GM12878 (cell line): ENCODE measurements at regions not wholly inside any gene's neighbourhood (a gene's known extent, or its start where the extent isn't known, plus 50 kb on each side); places are given as distances from the start of the nearest gene placed in this dataset.

ENCODE experiments used
- ATAC-seq: fragments of 200-7000 bp; cut with Tn5 transposase; 3 replicates; pipeline ENCODE4 v1.9.1; 2020; ENCODE audit warnings: mild to moderate bottlenecking, moderate library complexity
- BruUV-seq: library from RNA; stranded (reverse); fragments of 400-500 nt; replicated peaks from 2 replicates; lab custom pipeline; 2021; lab: Mats Ljungman, UMichigan
- CTCF ChIA-PET: fragments of 300-600 bp; sonication (Branson Sonifier 250); formaldehyde crosslinking; extraction: SDS; loops from one replicate; lab custom pipeline; 2021; ENCODE audit warnings: inconsistent platforms; lab: Yijun Ruan, JAX
- POLR2A ChIA-PET: fragments of 350-600 bp; formaldehyde crosslinking; extraction: SDS; loops from one replicate; lab custom pipeline; 2021; ENCODE audit warnings: inconsistent platforms; lab: Charles Lee
- RAD21 ChIA-PET: fragments of 300-600 bp; sonication (Branson Sonifier 250); formaldehyde crosslinking; loops from one replicate; lab custom pipeline; 2023; ENCODE audit warnings: antibody characterized with exemption; ENCODE audit not compliant: unreplicated experiment; lab: Charles Lee
- SMC1A ChIA-PET: fragments of 300-600 bp; sonication (Branson Sonifier 250); formaldehyde crosslinking; loops from one replicate; lab custom pipeline; 2023; ENCODE audit not compliant: unreplicated experiment, uncharacterized antibody; lab: Charles Lee
- DNase-seq: peaks from one replicate; pipeline ENCODE4 v3.0.0-alpha.2; 2011; ENCODE audit warnings: low read depth, low spot score
- FAIRE-seq: peaks from 3 replicates; lab custom pipeline; 2011; peaks lifted over from hg19 to GRCh38; lab: Jason Lieb, UNC
- H2AFZ ChIP-seq: 2 replicates; pipeline ENCODE4 v1.6.0; 2011; ENCODE audit warnings: low read depth, low read length, control low read depth; ENCODE audit not compliant: control insufficient read depth
- H3K27ac ChIP-seq: 2 replicates; pipeline ENCODE4 v1.5.1; 2011; ENCODE audit warnings: control low read depth; ENCODE audit not compliant: control insufficient read depth, insufficient read depth
- H3K27me3 ChIP-seq, 2 experiments: replicated peaks in 1 of 2; 2 replicates each; pipeline versions ENCODE4 v1.6.0 to v1.6.1; 2011; ENCODE audit warnings: low read length in 1 of 2; ENCODE audit not compliant: control insufficient read depth in 2 of 2, insufficient read depth in 2 of 2
- H3K36me3 ChIP-seq, 2 experiments: 2 replicates each; pipeline ENCODE4 v1.5.1; 2011; ENCODE audit warnings: low read length in 1 of 2; ENCODE audit not compliant: control insufficient read depth in 2 of 2, insufficient read depth in 2 of 2
- H3K4me1 ChIP-seq: 2 replicates; pipeline ENCODE4 v1.6.1; 2011; ENCODE audit warnings: mild to moderate bottlenecking, low read length, moderate library complexity, mixed read lengths; ENCODE audit not compliant: control insufficient read depth, insufficient read depth
- H3K4me2 ChIP-seq: 2 replicates; pipeline ENCODE4 v1.6.0; 2011; ENCODE audit warnings: control low read depth; ENCODE audit not compliant: control insufficient read depth, insufficient read depth
- H3K4me3 ChIP-seq: fragments of 200-600 bp; sonication (generic); 2 replicates; pipeline ENCODE4 v1.5.1; 2016
- H3K79me2 ChIP-seq: 2 replicates; pipeline ENCODE4 v1.6.0; 2011; ENCODE audit warnings: low read length; ENCODE audit not compliant: control insufficient read depth, insufficient read depth
- H3K9ac ChIP-seq: 2 replicates; pipeline ENCODE4 v1.8.0; 2011; ENCODE audit warnings: low read length, control low read depth, mixed read lengths; ENCODE audit not compliant: control insufficient read depth, insufficient read depth
- H3K9me3 ChIP-seq: replicated peaks from 3 replicates; pipeline ENCODE4 v1.5.1; 2011; ENCODE audit warnings: mild to moderate bottlenecking, low read length; ENCODE audit not compliant: control insufficient read depth, insufficient read depth
- H4K20me1 ChIP-seq: 2 replicates; pipeline ENCODE4 v1.6.0; 2011; ENCODE audit not compliant: control insufficient read depth, insufficient read depth
- BHLHE40 ChIP-seq, 2 experiments: fragments of 450-650 bp in 1 of 2; IDR thresholded peaks; 2 replicates each; pipeline ENCODE4 v1.6.1; 2011 to 2017; ENCODE audit warnings: low read depth in 2 of 2, borderline replicate concordance in 1 of 2, improper control_type of control experiment in 1 of 2, low read length in 1 of 2, mild to moderate bottlenecking in 1 of 2
- CHD1 ChIP-seq: IDR thresholded peaks from 2 replicates; pipeline ENCODE4 v1.6.1; 2012; ENCODE audit warnings: low read depth, low read length, improper control_type of control experiment
- SIX5 ChIP-seq: IDR thresholded peaks from 2 replicates; pipeline ENCODE4 v1.6.1; 2011; ENCODE audit warnings: mild to moderate bottlenecking, low read depth, low read length, moderate library complexity; ENCODE audit not compliant: severe bottlenecking
- SMC3 ChIP-seq: IDR thresholded peaks from 2 replicates; pipeline ENCODE4 v1.6.1; 2011; ENCODE audit warnings: low read length, improper control_type of control experiment, borderline replicate concordance
- STAT1 ChIP-seq: fragments of 450-650 bp; conservative IDR thresholded peaks from 2 replicates; pipeline ENCODE4 v1.6.1; 2014; ENCODE audit warnings: antibody characterized with exemption, mild to moderate bottlenecking
- SUZ12 ChIP-seq: fragments of 200-600 bp; sonication (generic); IDR thresholded peaks from one replicate; pipeline ENCODE4 v1.6.1; 2018; ENCODE audit warnings: antibody characterized with exemption, mild to moderate bottlenecking; ENCODE audit not compliant: unreplicated experiment
- ZNF207 ChIP-seq: fragments of 450-650 bp; IDR thresholded peaks from 2 replicates; pipeline ENCODE4 v1.6.1; 2014; ENCODE audit warnings: antibody characterized with exemption, mild to moderate bottlenecking, borderline replicate concordance
- ZNF217 ChIP-seq: fragments of 450-650 bp; IDR thresholded peaks from 2 replicates; pipeline ENCODE4 v1.6.1; 2017; ENCODE audit warnings: antibody characterized with exemption, mild to moderate bottlenecking
- WGBS: methylation state at CpG from one replicate; pipeline ENCODE4 v1.1.6; 2016; ENCODE audit warnings: low lambda C conversion rate; ENCODE audit not compliant: insufficient replicate concordance, insufficient coverage; ENCODE audit errors: missing lambda C conversion rate; 5-methylcytosine and 5-hydroxymethylcytosine counted together
- in situ Hi-C: fragments of 300-500 bp; cut with MboI; formaldehyde crosslinking; loops from 9 replicates; pipeline ENCODE4 v1.14.3; 2018; ENCODE audit warnings: mixed read lengths
- intact Hi-C: fragments of 100-400 bp; cut with micrococcal nuclease; formaldehyde crosslinking; loops from one replicate; pipeline ENCODE4 v1.14.2; 2022; ENCODE audit not compliant: unreplicated experiment
- TF ChIP-seq, protein P1 (sequence below): IDR thresholded peaks from 2 replicates; pipeline ENCODE4 v1.6.1; 2012; ENCODE audit warnings: low read depth, low read length, improper control_type of control experiment
- TF ChIP-seq, protein P2 (sequence below): fragments of 450-650 bp; formaldehyde crosslinking; IDR thresholded peaks from 2 replicates; pipeline ENCODE4 v1.4.0; 2022; ENCODE audit warnings: mild to moderate bottlenecking, moderate library complexity
- TF ChIP-seq, protein P3 (sequence below): fragments of 450-650 bp; IDR thresholded peaks from 2 replicates; pipeline ENCODE4 v1.6.1; 2014; ENCODE audit warnings: mild to moderate bottlenecking

DNA sequence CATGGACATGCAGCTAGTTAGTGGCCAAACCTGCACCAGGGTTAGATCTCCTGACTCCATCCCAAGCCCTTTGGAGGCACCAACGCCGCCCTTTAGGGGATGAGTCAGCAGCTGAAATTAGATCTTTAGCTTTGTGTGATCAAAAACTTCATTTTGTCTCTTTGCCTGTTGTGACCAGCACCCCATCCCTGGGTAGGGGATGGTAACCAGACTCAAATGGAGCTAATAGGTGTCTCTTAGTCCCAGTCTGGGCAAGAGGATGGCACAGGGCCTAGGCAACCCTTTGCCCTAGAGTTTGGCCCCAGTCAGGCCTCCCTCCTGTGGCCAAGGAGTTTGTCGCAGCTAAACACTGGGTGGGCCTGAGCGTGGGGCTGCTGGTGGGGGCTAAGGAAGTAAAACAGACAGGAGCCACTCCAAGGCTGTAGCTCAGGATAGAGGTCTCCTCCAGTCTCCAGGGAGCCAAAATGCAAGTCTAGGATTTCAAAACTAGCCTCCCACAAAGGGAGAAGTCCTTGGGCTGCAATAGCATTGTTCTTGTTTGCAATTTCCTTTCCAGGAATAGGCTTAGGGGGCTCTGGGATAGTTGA is 105.1 kb downstream of the CPN2 start:
- H4K20me1 ChIP-seq, result no peaks in the 10 kb centered on the region
- no peaks in the 10 kb centered on the region for H3K79me2 ChIP-seq
- no peaks in the 10 kb centered on the region for H3K4me1 ChIP-seq
- no peaks in the 10 kb centered on the region for H3K9me3 ChIP-seq
- H3K27me3 ChIP-seq, result peaks cover 10 to 14% of the 10 kb centered on the region in 2 experiments; a peak in 3 of 4 replicates
- no peak overlapping the region for H3K9ac ChIP-seq
- in situ Hi-C loops (no loop called here), intact Hi-C loops (loop anchor here (1.0 kb wide), 1 partner anchor 16 kb away; no protein-coding TSS in a partner anchor)
- no peak overlapping the region for H3K27ac ChIP-seq
- FAIRE-seq, result no peak
- ChIA-PET CTCF (no interaction called here), SMC1A (no interaction called here), POLR2A (no interaction called here), RAD21 (no interaction called here)
- WGBS, result 38% methylated on average over 4 of the region's 4 CpGs
- ATAC-seq, result no peak; the same call in 2 of the 3 replicates
- no peak for TF ChIP-seq SIX5
- no peak for TF ChIP-seq BHLHE40 (IDR thresholded peaks at IDR 0.05; ENCODE audit: borderline replicate concordance in 1 of 2, low read depth in 2 of 2, low read length in 1 of 2)
- TF ChIP-seq SUZ12, result no peak
- TF ChIP-seq SMC3, result no peak
- no peak for DNase-seq
- no peak overlapping the region for H3K4me3 ChIP-seq
- no peak overlapping the region for H3K4me2 ChIP-seq
- BruUV-seq, result no TSS peak
- no peaks in the 10 kb centered on the region for H3K36me3 ChIP-seq
- no peak overlapping the region for H2AFZ ChIP-seq

DNA sequence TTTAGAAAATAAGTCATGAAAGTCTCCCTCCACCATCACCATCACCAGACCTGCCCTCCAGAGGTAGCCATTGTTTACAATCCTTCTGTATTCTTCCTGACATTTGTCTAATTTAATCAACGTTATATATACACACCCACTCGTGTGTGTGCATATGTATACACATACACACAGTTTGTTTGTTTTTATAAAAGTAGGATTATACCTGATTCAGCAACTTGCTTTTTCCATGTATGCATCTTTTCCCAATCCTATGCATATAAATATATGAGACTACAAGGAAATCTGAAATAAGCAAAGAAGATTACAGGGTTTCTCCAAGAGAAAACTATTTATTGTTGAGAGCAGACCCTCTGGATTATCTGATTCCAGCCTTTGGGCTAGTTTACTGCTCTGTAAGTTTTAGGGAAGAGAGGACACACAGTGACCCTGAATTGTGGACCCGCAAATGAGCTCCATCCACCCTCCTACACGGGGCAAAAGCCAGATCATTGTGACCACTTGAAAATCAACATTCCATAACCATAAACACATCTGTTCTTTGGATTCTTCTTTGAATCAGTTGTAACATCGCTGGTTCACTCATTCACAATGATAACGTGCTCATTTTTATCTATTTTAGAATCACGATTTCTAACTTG is 104.3 kb downstream of the CPN2 start:
- Histone ChIP-seq H3K4me2 (no peak overlapping the region), H3K4me3 (no peak overlapping the region), H3K4me1 (no peaks in the 10 kb centered on the region), H2AFZ (no peak overlapping the region), H3K9ac (no peak overlapping the region), H3K36me3 (no peaks in the 10 kb centered on the region), H4K20me1 (no peaks in the 10 kb centered on the region), H3K9me3 (no peaks in the 10 kb centered on the region), H3K27me3 (peaks cover 10 to 18% of the 10 kb centered on the region in 2 experiments; a peak in 3 of 4 replicates), H3K79me2 (no peaks in the 10 kb centered on the region), H3K27ac (no peak overlapping the region)
- BruUV-seq, result no TSS peak
- ATAC-seq (no peak), DNase-seq (no peak), FAIRE-seq (no peak)
- POLR2A ChIA-PET, result no interaction called here
- CTCF ChIA-PET, result no interaction called here
- intact Hi-C loops (loop anchor here (1.0 kb wide), 1 partner anchor 15 kb away; no protein-coding TSS in a partner anchor), in situ Hi-C loops (no loop called here)
- SMC1A ChIA-PET, result no interaction called here
- no peak for TF ChIP-seq CHD1
- TF ChIP-seq STAT1, result no peak
- TF ChIP-seq ZNF207, result no peak
- no peak for TF ChIP-seq ZNF217
- TF ChIP-seq, protein P1, sequence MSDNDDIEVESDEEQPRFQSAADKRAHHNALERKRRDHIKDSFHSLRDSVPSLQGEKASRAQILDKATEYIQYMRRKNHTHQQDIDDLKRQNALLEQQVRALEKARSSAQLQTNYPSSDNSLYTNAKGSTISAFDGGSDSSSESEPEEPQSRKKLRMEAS, result no peak
- TF ChIP-seq, protein P2, sequence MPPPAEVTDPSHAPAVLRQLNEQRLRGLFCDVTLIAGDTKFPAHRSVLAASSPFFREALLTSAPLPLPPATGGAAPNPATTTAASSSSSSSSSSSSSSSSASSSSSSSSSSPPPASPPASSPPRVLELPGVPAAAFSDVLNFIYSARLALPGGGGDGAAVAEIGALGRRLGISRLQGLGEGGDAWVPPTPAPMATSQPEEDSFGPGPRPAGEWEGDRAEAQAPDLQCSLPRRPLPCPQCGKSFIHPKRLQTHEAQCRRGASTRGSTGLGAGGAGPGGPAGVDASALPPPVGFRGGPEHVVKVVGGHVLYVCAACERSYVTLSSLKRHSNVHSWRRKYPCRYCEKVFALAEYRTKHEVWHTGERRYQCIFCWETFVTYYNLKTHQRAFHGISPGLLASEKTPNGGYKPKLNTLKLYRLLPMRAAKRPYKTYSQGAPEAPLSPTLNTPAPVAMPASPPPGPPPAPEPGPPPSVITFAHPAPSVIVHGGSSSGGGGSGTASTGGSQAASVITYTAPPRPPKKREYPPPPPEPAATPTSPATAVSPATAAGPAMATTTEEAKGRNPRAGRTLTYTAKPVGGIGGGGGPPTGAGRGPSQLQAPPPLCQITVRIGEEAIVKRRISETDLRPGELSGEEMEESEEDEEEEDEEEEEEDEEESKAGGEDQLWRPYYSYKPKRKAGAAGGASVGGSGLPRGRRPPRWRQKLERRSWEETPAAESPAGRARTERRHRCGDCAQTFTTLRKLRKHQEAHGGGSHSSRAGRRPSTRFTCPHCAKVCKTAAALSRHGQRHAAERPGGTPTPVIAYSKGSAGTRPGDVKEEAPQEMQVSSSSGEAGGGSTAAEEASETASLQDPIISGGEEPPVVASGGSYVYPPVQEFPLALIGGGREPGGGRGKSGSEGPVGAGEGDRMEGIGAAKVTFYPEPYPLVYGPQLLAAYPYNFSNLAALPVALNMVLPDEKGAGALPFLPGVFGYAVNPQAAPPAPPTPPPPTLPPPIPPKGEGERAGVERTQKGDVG (CRISPR knock-in tag), result no peak
- TF ChIP-seq, protein P3, sequence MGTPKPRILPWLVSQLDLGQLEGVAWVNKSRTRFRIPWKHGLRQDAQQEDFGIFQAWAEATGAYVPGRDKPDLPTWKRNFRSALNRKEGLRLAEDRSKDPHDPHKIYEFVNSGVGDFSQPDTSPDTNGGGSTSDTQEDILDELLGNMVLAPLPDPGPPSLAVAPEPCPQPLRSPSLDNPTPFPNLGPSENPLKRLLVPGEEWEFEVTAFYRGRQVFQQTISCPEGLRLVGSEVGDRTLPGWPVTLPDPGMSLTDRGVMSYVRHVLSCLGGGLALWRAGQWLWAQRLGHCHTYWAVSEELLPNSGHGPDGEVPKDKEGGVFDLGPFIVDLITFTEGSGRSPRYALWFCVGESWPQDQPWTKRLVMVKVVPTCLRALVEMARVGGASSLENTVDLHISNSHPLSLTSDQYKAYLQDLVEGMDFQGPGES, result no peak
- 40% methylated on average over 7 of the region's 7 CpGs for WGBS
- RAD21 ChIA-PET, result no interaction called here
